ENCODE measurements at regions not wholly inside any gene's neighbourhood (a gene's known extent, or its start where the extent isn't known, plus 50 kb on each side); places are given as distances from the start of the nearest gene placed in this dataset.
"Not testable (repeated sequence)": the region's sequence is repeated elsewhere in the genome, so short reads cannot be mapped to it uniquely, and the experiment has no call there.

- Histone ChIP-seq H3K27me3 (ENCODE audit: control insufficient read depth, insufficient read depth, low read length) (no peaks in the 10 kb centered on the region), H3K9ac (ENCODE audit: low read length) (no peak overlapping the region), H3K9me3 (ENCODE audit: control insufficient read depth, low read depth, low read length) (no peaks in the 10 kb centered on the region), H3K4me1 (ENCODE audit: control insufficient read depth, low read depth, low read length) (no peaks in the 10 kb centered on the region), H3K36me3 (ENCODE audit: control insufficient read depth, low read depth, low read length) (no peaks in the 10 kb centered on the region), H3K4me3 (ENCODE audit: low read length) (no peak overlapping the region), H3K27ac (ENCODE audit: low read length) (no peak overlapping the region)
Observed at GRCh38 chr16:26701243-26701886, 365.4 kb upstream of the C16orf82 start.

GRCh38 chr16:26705346-26705745 is 361.4 kb upstream of the C16orf82 start:
- Histone ChIP-seq H3K4me3 (ENCODE audit: low read length) (no peak overlapping the region), H3K27me3 (ENCODE audit: control insufficient read depth, insufficient read depth, low read length) (no peaks in the 10 kb centered on the region), H3K9ac (ENCODE audit: low read length) (no peak overlapping the region), H3K27ac (ENCODE audit: low read length) (no peak overlapping the region), H3K4me1 (ENCODE audit: control insufficient read depth, low read depth, low read length) (peaks cover 12% of the 10 kb centered on the region), H3K36me3 (ENCODE audit: control insufficient read depth, low read depth, low read length) (no peaks in the 10 kb centered on the region), H3K9me3 (ENCODE audit: control insufficient read depth, low read depth, low read length) (no peaks in the 10 kb centered on the region)

- no peak overlapping the region for H3K9ac ChIP-seq (ENCODE audit: low read length)
- no peaks in the 10 kb centered on the region for H3K9me3 ChIP-seq (ENCODE audit: control insufficient read depth, low read depth, low read length)
- no peak overlapping the region for H3K27ac ChIP-seq (ENCODE audit: low read length)
- no peaks in the 10 kb centered on the region for H3K36me3 ChIP-seq (ENCODE audit: control insufficient read depth, low read depth, low read length)
- H3K4me1 ChIP-seq (ENCODE audit: control insufficient read depth, low read depth, low read length) = peaks cover 17% of the 10 kb centered on the region
- no peaks in the 10 kb centered on the region for H3K27me3 ChIP-seq (ENCODE audit: control insufficient read depth, insufficient read depth, low read length)
- H3K4me3 ChIP-seq (ENCODE audit: low read length) = no peak overlapping the region
Observed at GRCh38 chr16:26708428-26708827, 358.3 kb upstream of the C16orf82 start.

GRCh38 chr16:26709175-26709574 is 357.6 kb upstream of the C16orf82 start:
- Histone ChIP-seq H3K9ac (ENCODE audit: low read length) (no peak overlapping the region), H3K27me3 (ENCODE audit: control insufficient read depth, insufficient read depth, low read length) (no peaks in the 10 kb centered on the region), H3K4me1 (ENCODE audit: control insufficient read depth, low read depth, low read length) (peaks cover 17% of the 10 kb centered on the region), H3K36me3 (ENCODE audit: control insufficient read depth, low read depth, low read length) (no peaks in the 10 kb centered on the region), H3K27ac (ENCODE audit: low read length) (no peak overlapping the region), H3K9me3 (ENCODE audit: control insufficient read depth, low read depth, low read length) (no peaks in the 10 kb centered on the region), H3K4me3 (ENCODE audit: low read length) (no peak overlapping the region)

GRCh38 chr16:26709754-26710153 is 357.0 kb upstream of the C16orf82 start:
- Histone ChIP-seq H3K27me3 (ENCODE audit: control insufficient read depth, insufficient read depth, low read length) (no peaks in the 10 kb centered on the region), H3K4me1 (ENCODE audit: control insufficient read depth, low read depth, low read length) (peaks cover 17% of the 10 kb centered on the region), H3K36me3 (ENCODE audit: control insufficient read depth, low read depth, low read length) (no peaks in the 10 kb centered on the region), H3K4me3 (ENCODE audit: low read length) (no peak overlapping the region), H3K27ac (ENCODE audit: low read length) (no peak overlapping the region), H3K9me3 (ENCODE audit: control insufficient read depth, low read depth, low read length) (no peaks in the 10 kb centered on the region), H3K9ac (ENCODE audit: low read length) (no peak overlapping the region)

- H3K4me3 ChIP-seq (ENCODE audit: low read length) = no peak overlapping the region
- no peaks in the 10 kb centered on the region for H3K36me3 ChIP-seq (ENCODE audit: control insufficient read depth, low read depth, low read length)
- H3K27ac ChIP-seq (ENCODE audit: low read length) = no peak overlapping the region
- no peaks in the 10 kb centered on the region for H3K27me3 ChIP-seq (ENCODE audit: control insufficient read depth, insufficient read depth, low read length)
- no peaks in the 10 kb centered on the region for H3K9me3 ChIP-seq (ENCODE audit: control insufficient read depth, low read depth, low read length)
- peaks cover 17% of the 10 kb centered on the region for H3K4me1 ChIP-seq (ENCODE audit: control insufficient read depth, low read depth, low read length)
- no peak overlapping the region for H3K9ac ChIP-seq (ENCODE audit: low read length)
Observed at GRCh38 chr16:26710450-26710849, 356.3 kb upstream of the C16orf82 start.

- Histone ChIP-seq H3K9ac (ENCODE audit: low read length) (no peak overlapping the region), H3K4me3 (ENCODE audit: low read length) (no peak overlapping the region), H3K9me3 (ENCODE audit: control insufficient read depth, low read depth, low read length) (no peaks in the 10 kb centered on the region), H3K4me1 (ENCODE audit: control insufficient read depth, low read depth, low read length) (peaks cover 17% of the 10 kb centered on the region), H3K36me3 (ENCODE audit: control insufficient read depth, low read depth, low read length) (no peaks in the 10 kb centered on the region), H3K27ac (ENCODE audit: low read length) (no peak overlapping the region), H3K27me3 (ENCODE audit: control insufficient read depth, insufficient read depth, low read length) (no peaks in the 10 kb centered on the region)
Observed at GRCh38 chr16:26712876-26713275, 353.9 kb upstream of the C16orf82 start.

GRCh38 chr16:26715969-26716368 is 350.8 kb upstream of the C16orf82 start:
- Histone ChIP-seq H3K9me3 (ENCODE audit: control insufficient read depth, low read depth, low read length) (no peaks in the 10 kb centered on the region), H3K9ac (ENCODE audit: low read length) (no peak overlapping the region), H3K36me3 (ENCODE audit: control insufficient read depth, low read depth, low read length) (no peaks in the 10 kb centered on the region), H3K4me1 (ENCODE audit: control insufficient read depth, low read depth, low read length) (no peaks in the 10 kb centered on the region), H3K27me3 (ENCODE audit: control insufficient read depth, insufficient read depth, low read length) (no peaks in the 10 kb centered on the region), H3K4me3 (ENCODE audit: low read length) (no peak overlapping the region), H3K27ac (ENCODE audit: low read length) (no peak overlapping the region)

GRCh38 chr16:26717826-26718225 is 348.9 kb upstream of the C16orf82 start:
- Histone ChIP-seq H3K36me3 (ENCODE audit: control insufficient read depth, low read depth, low read length) (no peaks in the 10 kb centered on the region), H3K4me1 (ENCODE audit: control insufficient read depth, low read depth, low read length) (no peaks in the 10 kb centered on the region), H3K27ac (ENCODE audit: low read length) (no peak overlapping the region), H3K9me3 (ENCODE audit: control insufficient read depth, low read depth, low read length) (no peaks in the 10 kb centered on the region), H3K4me3 (ENCODE audit: low read length) (no peak overlapping the region), H3K9ac (ENCODE audit: low read length) (no peak overlapping the region), H3K27me3 (ENCODE audit: control insufficient read depth, insufficient read depth, low read length) (no peaks in the 10 kb centered on the region)

- no peaks in the 10 kb centered on the region for H3K4me1 ChIP-seq (ENCODE audit: control insufficient read depth, low read depth, low read length)
- H3K27ac ChIP-seq (ENCODE audit: low read length) = no peak overlapping the region
- H3K36me3 ChIP-seq (ENCODE audit: control insufficient read depth, low read depth, low read length) = no peaks in the 10 kb centered on the region
- no peak overlapping the region for H3K9ac ChIP-seq (ENCODE audit: low read length)
- no peak overlapping the region for H3K4me3 ChIP-seq (ENCODE audit: low read length)
- no peaks in the 10 kb centered on the region for H3K27me3 ChIP-seq (ENCODE audit: control insufficient read depth, insufficient read depth, low read length)
- no peaks in the 10 kb centered on the region for H3K9me3 ChIP-seq (ENCODE audit: control insufficient read depth, low read depth, low read length)
Observed at GRCh38 chr16:26721290-26721689, 345.4 kb upstream of the C16orf82 start.

GRCh38 chr16:26721957-26722356 is 344.8 kb upstream of the C16orf82 start:
- not testable (repeated sequence) for H3K9ac ChIP-seq (ENCODE audit: low read length); H3K27ac ChIP-seq (ENCODE audit: low read length); H3K4me1 ChIP-seq (ENCODE audit: control insufficient read depth, low read depth, low read length); H3K9me3 ChIP-seq (ENCODE audit: control insufficient read depth, low read depth, low read length); H3K27me3 ChIP-seq (ENCODE audit: control insufficient read depth, insufficient read depth, low read length); H3K36me3 ChIP-seq (ENCODE audit: control insufficient read depth, low read depth, low read length); H3K4me3 ChIP-seq (ENCODE audit: low read length)

- no peak overlapping the region for H3K4me3 ChIP-seq (ENCODE audit: low read length)
- H3K36me3 ChIP-seq (ENCODE audit: control insufficient read depth, low read depth, low read length) = no peaks in the 10 kb centered on the region
- no peaks in the 10 kb centered on the region for H3K9me3 ChIP-seq (ENCODE audit: control insufficient read depth, low read depth, low read length)
- H3K4me1 ChIP-seq (ENCODE audit: control insufficient read depth, low read depth, low read length) = no peaks in the 10 kb centered on the region
- no peak overlapping the region for H3K27ac ChIP-seq (ENCODE audit: low read length)
- no peaks in the 10 kb centered on the region for H3K27me3 ChIP-seq (ENCODE audit: control insufficient read depth, insufficient read depth, low read length)
- H3K9ac ChIP-seq (ENCODE audit: low read length) = no peak overlapping the region
Observed at GRCh38 chr16:26724189-26724588, 342.5 kb upstream of the C16orf82 start.
